IgD-negative memory B cell (primary cell): ENCODE measurements at regions not wholly inside any gene's neighbourhood (a gene's known extent, or its start where the extent isn't known, plus 50 kb on each side); places are given as distances from the start of the nearest gene placed in this dataset.

Source experiments
- H3K27ac Mint-ChIP-seq, 3 donors: one replicate each; pipeline ENCODE4 v1.8.0; 2020 to 2022; ENCODE audit warnings: mild to moderate bottlenecking in 3 of 3, mixed read lengths in 3 of 3, moderate library complexity in 1 of 3
- H3K27me3 Mint-ChIP-seq: one replicate; pipeline ENCODE4 v1.8.0; 2021; ENCODE audit warnings: mixed read lengths
- H3K36me3 Mint-ChIP-seq: one replicate; pipeline ENCODE4 v1.8.0; 2020; ENCODE audit warnings: mild to moderate bottlenecking, mixed read lengths
- H3K4me1 Mint-ChIP-seq, 3 donors: one replicate each; pipeline ENCODE4 v1.8.0; 2020 to 2022; ENCODE audit warnings: mixed read lengths in 3 of 3, mild to moderate bottlenecking in 1 of 3
- H3K4me3 Mint-ChIP-seq, 4 donors: one replicate each; pipeline ENCODE4 v1.8.0; 2020 to 2022; ENCODE audit warnings: mild to moderate bottlenecking in 4 of 4, mixed read lengths in 4 of 4, moderate library complexity in 3 of 4
- H3K9me3 Mint-ChIP-seq, 3 donors: one replicate each; pipeline ENCODE4 v1.8.0; 2020 to 2021; ENCODE audit warnings: mixed read lengths in 3 of 3, mild to moderate bottlenecking in 1 of 3

- no peak overlapping the region for H3K27ac Mint-ChIP-seq
- H3K4me1 Mint-ChIP-seq, result no peaks in the 10 kb centered on the region
- H3K4me3 Mint-ChIP-seq, result no peak overlapping the region
- H3K36me3 Mint-ChIP-seq, result no peaks in the 10 kb centered on the region
- H3K9me3 Mint-ChIP-seq, result peaks cover 5 to 13% (median 8%) of the 10 kb centered on the region in 3 donors
- no peaks in the 10 kb centered on the region for H3K27me3 Mint-ChIP-seq
These were observed 1288.2 kb upstream of the CRIM1 start for GRCh38 chr2:35067420-35067819.

- Mint-ChIP-seq H3K4me1 (no peaks in the 10 kb centered on the region), H3K36me3 (no peaks in the 10 kb centered on the region), H3K4me3 (no peak overlapping the region), H3K9me3 (peaks cover 2 to 12% (median 2%) of the 10 kb centered on the region in 3 donors), H3K27me3 (no peaks in the 10 kb centered on the region), H3K27ac (no peak overlapping the region)
These were observed 1291.7 kb upstream of the CRIM1 start for GRCh38 chr2:35063836-35064235.

GRCh38 chr2:35035883-35036282 is 1319.7 kb upstream of the CRIM1 start:
- Mint-ChIP-seq H3K27me3 (no peaks in the 10 kb centered on the region), H3K36me3 (no peaks in the 10 kb centered on the region), H3K4me1 (no peaks in the 10 kb centered on the region), H3K4me3 (no peak overlapping the region), H3K9me3 (peaks cover under 1 to 4% (median 3%) of the 10 kb centered on the region in 3 donors), H3K27ac (no peak overlapping the region)

GRCh38 chr2:35033748-35034147 is 1321.8 kb upstream of the CRIM1 start:
- Mint-ChIP-seq H3K36me3 (no peaks in the 10 kb centered on the region), H3K27ac (no peak overlapping the region), H3K4me1 (no peaks in the 10 kb centered on the region), H3K4me3 (no peak overlapping the region), H3K9me3 (peaks cover 0 to 2% (median 1%) of the 10 kb centered on the region in 3 donors), H3K27me3 (no peaks in the 10 kb centered on the region)

GRCh38 chr2:35023545-35023944 is 1332.0 kb upstream of the CRIM1 start:
- Mint-ChIP-seq H3K4me1 (no peaks in the 10 kb centered on the region), H3K27me3 (no peaks in the 10 kb centered on the region), H3K27ac (no peak overlapping the region), H3K9me3 (peaks cover 4 to 5% (median 5%) of the 10 kb centered on the region in 3 donors), H3K4me3 (no peak overlapping the region), H3K36me3 (no peaks in the 10 kb centered on the region)

- H3K9me3 Mint-ChIP-seq, result peaks cover 3% of the 10 kb centered on the region in 3 donors
- no peak overlapping the region for H3K27ac Mint-ChIP-seq
- H3K36me3 Mint-ChIP-seq, result no peaks in the 10 kb centered on the region
- H3K4me1 Mint-ChIP-seq, result no peaks in the 10 kb centered on the region
- H3K4me3 Mint-ChIP-seq, result no peak overlapping the region
- H3K27me3 Mint-ChIP-seq, result no peaks in the 10 kb centered on the region
These were observed 1355.1 kb upstream of the CRIM1 start for GRCh38 chr2:35000453-35000852.

GRCh38 chr2:34998741-34999140 is 1356.8 kb upstream of the CRIM1 start:
- Mint-ChIP-seq H3K27me3 (no peaks in the 10 kb centered on the region), H3K36me3 (no peaks in the 10 kb centered on the region), H3K9me3 (peaks cover 3% of the 10 kb centered on the region in 3 donors), H3K27ac (no peak overlapping the region), H3K4me3 (no peak overlapping the region), H3K4me1 (no peaks in the 10 kb centered on the region)

- Mint-ChIP-seq H3K4me3 (no peak overlapping the region), H3K36me3 (no peaks in the 10 kb centered on the region), H3K27me3 (no peaks in the 10 kb centered on the region), H3K27ac (no peak overlapping the region), H3K9me3 (peaks cover 3% of the 10 kb centered on the region in 3 donors), H3K4me1 (no peaks in the 10 kb centered on the region)
These were observed 1357.8 kb upstream of the CRIM1 start for GRCh38 chr2:34997779-34998178.

GRCh38 chr2:34995196-34995595 is 1360.4 kb upstream of the CRIM1 start:
- H3K4me1 Mint-ChIP-seq, result no peaks in the 10 kb centered on the region
- peaks cover 0 to 6% (median 3%) of the 10 kb centered on the region in 3 donors for H3K9me3 Mint-ChIP-seq
- H3K36me3 Mint-ChIP-seq, result no peaks in the 10 kb centered on the region
- H3K27ac Mint-ChIP-seq, result no peak overlapping the region
- no peaks in the 10 kb centered on the region for H3K27me3 Mint-ChIP-seq
- no peak overlapping the region for H3K4me3 Mint-ChIP-seq

GRCh38 chr2:34991508-34992274 is 1363.9 kb upstream of the CRIM1 start:
- Mint-ChIP-seq H3K4me1 (no peaks in the 10 kb centered on the region), H3K9me3 (peaks cover 0 to 7% (median 0%) of the 10 kb centered on the region in 3 donors), H3K27ac (no peak overlapping the region), H3K27me3 (no peaks in the 10 kb centered on the region), H3K4me3 (no peak overlapping the region), H3K36me3 (no peaks in the 10 kb centered on the region)

- Mint-ChIP-seq H3K27ac (no peak overlapping the region), H3K36me3 (no peaks in the 10 kb centered on the region), H3K27me3 (no peaks in the 10 kb centered on the region), H3K4me3 (no peak overlapping the region), H3K4me1 (no peaks in the 10 kb centered on the region), H3K9me3 (peaks cover 4 to 16% (median 5%) of the 10 kb centered on the region in 3 donors)
These were observed 1370.1 kb upstream of the CRIM1 start for GRCh38 chr2:34985474-34985873.

- peaks cover 4 to 22% (median 5%) of the 10 kb centered on the region in 3 donors for H3K9me3 Mint-ChIP-seq
- no peak overlapping the region for H3K27ac Mint-ChIP-seq
These were observed 1374.9 kb upstream of the CRIM1 start for GRCh38 chr2:34980689-34981088.

GRCh38 chr2:34979148-34979547 is 1376.4 kb upstream of the CRIM1 start:
- H3K4me3 Mint-ChIP-seq, result no peak overlapping the region
- H3K9me3 Mint-ChIP-seq, result peaks cover 4 to 22% (median 5%) of the 10 kb centered on the region in 3 donors
- H3K27me3 Mint-ChIP-seq, result no peaks in the 10 kb centered on the region
- no peak overlapping the region for H3K27ac Mint-ChIP-seq
- no peaks in the 10 kb centered on the region for H3K36me3 Mint-ChIP-seq
- no peaks in the 10 kb centered on the region for H3K4me1 Mint-ChIP-seq

More at GRCh38 chr2:34980689-34981088, 1374.9 kb upstream of the CRIM1 start:
- Mint-ChIP-seq H3K36me3 (no peaks in the 10 kb centered on the region), H3K27me3 (no peaks in the 10 kb centered on the region), H3K4me3 (no peak overlapping the region), H3K4me1 (no peaks in the 10 kb centered on the region)

GRCh38 chr2:34961822-34962221 is 1362.7 kb upstream of the FAM98A start:
- H3K27ac Mint-ChIP-seq, result no peak overlapping the region
- no peaks in the 10 kb centered on the region for H3K27me3 Mint-ChIP-seq
- H3K9me3 Mint-ChIP-seq, result peaks cover 1 to 7% (median 2%) of the 10 kb centered on the region in 3 donors
- H3K4me3 Mint-ChIP-seq, result no peak overlapping the region
- no peaks in the 10 kb centered on the region for H3K4me1 Mint-ChIP-seq
- H3K36me3 Mint-ChIP-seq, result no peaks in the 10 kb centered on the region

- Mint-ChIP-seq H3K36me3 (no peaks in the 10 kb centered on the region), H3K9me3 (peaks cover 0 to 4% (median 3%) of the 10 kb centered on the region in 3 donors), H3K4me1 (no peaks in the 10 kb centered on the region), H3K27me3 (no peaks in the 10 kb centered on the region), H3K4me3 (no peak overlapping the region), H3K27ac (no peak overlapping the region)
These were observed 1355.7 kb upstream of the FAM98A start for GRCh38 chr2:34954758-34955157.

GRCh38 chr2:34950797-34951196 is 1351.7 kb upstream of the FAM98A start:
- Mint-ChIP-seq H3K9me3 (peaks cover 0 to 5% (median 5%) of the 10 kb centered on the region in 3 donors), H3K27ac (no peak overlapping the region), H3K27me3 (no peaks in the 10 kb centered on the region), H3K4me3 (no peak overlapping the region), H3K36me3 (no peaks in the 10 kb centered on the region), H3K4me1 (no peaks in the 10 kb centered on the region)
